Renal cortical epithelial cell (primary cell): ENCODE measurements at regions not wholly inside any gene's neighbourhood (a gene's known extent, or its start where the extent isn't known, plus 50 kb on each side); places are given as distances from the start of the nearest gene placed in this dataset.
"Not testable (repeated sequence)": the region's sequence is repeated elsewhere in the genome, so short reads cannot be mapped to it uniquely, and the experiment has no call there.

Experiments
- DNase-seq: peaks from one replicate; pipeline ENCODE4 v3.0.0-alpha.2; 2011; ENCODE audit warnings: low read depth

- DNase-seq = peak; percentile 13
Measured at GRCh38 chr1:192476802-192477298, 98.7 kb upstream of the RGS1 start.

GRCh38 chr1:192477630-192478029 is 97.9 kb upstream of the RGS1 start:
- DNase-seq = peak; percentile 55

- DNase-seq = peak; percentile 99
Measured at GRCh38 chr1:192485692-192486436, 89.7 kb upstream of the RGS1 start.

- DNase-seq = peak; percentile 8
Measured at GRCh38 chr1:192488058-192488457, 87.5 kb upstream of the RGS1 start.

- peak; percentile 61 for DNase-seq
Measured at GRCh38 chr1:192489047-192489446, 86.5 kb upstream of the RGS1 start.

GRCh38 chr1:192489748-192490147 is 85.8 kb upstream of the RGS1 start:
- DNase-seq = peak; percentile 99

GRCh38 chr1:192491804-192492554 is 83.6 kb upstream of the RGS1 start:
- DNase-seq = peak; percentile 88

- no peak for DNase-seq
Measured at GRCh38 chr1:192493584-192493983, 82.0 kb upstream of the RGS1 start.

- DNase-seq = no peak
Measured at GRCh38 chr1:192496369-192497056, 79.1 kb upstream of the RGS1 start.

- DNase-seq = no peak
Measured at GRCh38 chr1:192497214-192497794, 78.3 kb upstream of the RGS1 start.

- not testable (repeated sequence) for DNase-seq
Measured at GRCh38 chr1:192498092-192498491, 77.5 kb upstream of the RGS1 start.

- not testable (repeated sequence) for DNase-seq
Measured at GRCh38 chr1:192499061-192499581, 76.5 kb upstream of the RGS1 start.

- DNase-seq = not testable (repeated sequence)
Measured at GRCh38 chr1:192500541-192500940, 75.0 kb upstream of the RGS1 start.

- no peak for DNase-seq
Measured at GRCh38 chr1:192506741-192507155, 68.8 kb upstream of the RGS1 start.

GRCh38 chr1:192512426-192513162 is 63.0 kb upstream of the RGS1 start:
- DNase-seq = no peak

GRCh38 chr1:192513196-192513595 is 62.4 kb upstream of the RGS1 start:
- DNase-seq = no peak

- no peak for DNase-seq
Measured at GRCh38 chr1:192513697-192514096, 61.9 kb upstream of the RGS1 start.

GRCh38 chr1:192516776-192517297 is 58.7 kb upstream of the RGS1 start:
- DNase-seq = peak; percentile 67

- DNase-seq = not testable (repeated sequence)
Measured at GRCh38 chr1:192517716-192518355, 57.7 kb upstream of the RGS1 start.

GRCh38 chr1:192518700-192519099 is 56.9 kb upstream of the RGS1 start:
- no peak for DNase-seq
